Testis (tissue), 2 donors: ENCODE measurements at regions not wholly inside any gene's neighbourhood (a gene's known extent, or its start where the extent isn't known, plus 50 kb on each side); places are given as distances from the start of the nearest gene placed in this dataset.

Source experiments
- POLR2A ChIP-seq: fragments of 450-650 bp; IDR thresholded peaks from one replicate; pipeline ENCODE4 v1.6.1; 2017; ENCODE audit warnings: antibody characterized with exemption, mild to moderate bottlenecking, moderate library complexity
- TF ChIP-seq, protein P1 (sequence below), 3 experiments: fragments of 450-650 bp in 2 of 3; fragments of 200-600 bp in 1 of 3; sonication (generic) in 1 of 3; IDR thresholded peaks; one replicate each; pipeline ENCODE4 v1.5.1; 2016 to 2019; ENCODE audit warnings: antibody characterized with exemption in 3 of 3, mild to moderate bottlenecking in 2 of 3, moderate library complexity in 1 of 3

- TF ChIP-seq, protein P1, sequence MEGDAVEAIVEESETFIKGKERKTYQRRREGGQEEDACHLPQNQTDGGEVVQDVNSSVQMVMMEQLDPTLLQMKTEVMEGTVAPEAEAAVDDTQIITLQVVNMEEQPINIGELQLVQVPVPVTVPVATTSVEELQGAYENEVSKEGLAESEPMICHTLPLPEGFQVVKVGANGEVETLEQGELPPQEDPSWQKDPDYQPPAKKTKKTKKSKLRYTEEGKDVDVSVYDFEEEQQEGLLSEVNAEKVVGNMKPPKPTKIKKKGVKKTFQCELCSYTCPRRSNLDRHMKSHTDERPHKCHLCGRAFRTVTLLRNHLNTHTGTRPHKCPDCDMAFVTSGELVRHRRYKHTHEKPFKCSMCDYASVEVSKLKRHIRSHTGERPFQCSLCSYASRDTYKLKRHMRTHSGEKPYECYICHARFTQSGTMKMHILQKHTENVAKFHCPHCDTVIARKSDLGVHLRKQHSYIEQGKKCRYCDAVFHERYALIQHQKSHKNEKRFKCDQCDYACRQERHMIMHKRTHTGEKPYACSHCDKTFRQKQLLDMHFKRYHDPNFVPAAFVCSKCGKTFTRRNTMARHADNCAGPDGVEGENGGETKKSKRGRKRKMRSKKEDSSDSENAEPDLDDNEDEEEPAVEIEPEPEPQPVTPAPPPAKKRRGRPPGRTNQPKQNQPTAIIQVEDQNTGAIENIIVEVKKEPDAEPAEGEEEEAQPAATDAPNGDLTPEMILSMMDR (IDR thresholded peaks at IDR 0.05) = no peak
- TF ChIP-seq POLR2A = no peak
Measured at GRCh38 chr2:198362740-198363139, 558.3 kb downstream of the PLCL1 start.
